Adrenal gland (tissue), 9 donors: ENCODE measurements at regions not wholly inside any gene's neighbourhood (a gene's known extent, or its start where the extent isn't known, plus 50 kb on each side); places are given as distances from the start of the nearest gene placed in this dataset.

Experiments
- DNase-seq, 7 donors: peaks; one replicate each; pipeline ENCODE4 v3.0.0-alpha.2; 2019 to 2020
- H3K27ac ChIP-seq, 5 donors: fragments of 200-600 bp; sonication (generic) in 4 of 5; 1 replicate in 3 of 5; 2 replicates in 2 of 5; pipeline versions ENCODE4 v1.5.1 to v1.8.0; 2016 to 2020; ENCODE audit warnings: mild to moderate bottlenecking in 1 of 5
- H3K27me3 ChIP-seq: fragments of 200-600 bp; 2 replicates; pipeline ENCODE4 v1.8.0; 2021
- H3K36me3 ChIP-seq, 2 donors: fragments of 200-600 bp; replicated peaks in 1 of 2; 1 replicate in 1 of 2; 2 replicates in 1 of 2; pipeline versions ENCODE4 v1.5.1 to v1.8.0; 2018 to 2022
- H3K4me1 ChIP-seq, 2 donors: fragments of 200-600 bp; replicated peaks in 1 of 2; 1 replicate in 1 of 2; 2 replicates in 1 of 2; pipeline versions ENCODE4 v1.5.1 to v1.8.0; 2018 to 2021
- H3K4me3 ChIP-seq, 4 donors: fragments of 200-600 bp; sonication (generic) in 3 of 4; one replicate each; pipeline ENCODE4 v1.5.1; 2016 to 2018
- H3K9me3 ChIP-seq, 3 donors: fragments of 200-600 bp; sonication (generic) in 1 of 3; replicated peaks in 1 of 3; 1 replicate in 2 of 3; 2 replicates in 1 of 3; pipeline versions ENCODE4 v1.5.1 to v1.8.0; 2016 to 2021
- POLR2A ChIP-seq, 2 donors: fragments of 450-650 bp; IDR thresholded peaks; one replicate each; pipeline ENCODE4 v1.6.1; 2017; ENCODE audit warnings: antibody characterized with exemption in 2 of 2, mild to moderate bottlenecking in 2 of 2, moderate library complexity in 1 of 2
- WGBS, 4 donors: extraction: QIAGEN DNeasy Blood & Tissue Kit in 2 of 4; methylation state at CpG; one replicate each; pipeline versions ENCODE4 v1.1.5 to v1.1.7; 2013 to 2017; 5-methylcytosine and 5-hydroxymethylcytosine counted together
- intact Hi-C, 2 donors: fragments of 100-400 bp; cut with DNase I; formaldehyde crosslinking; loops; one replicate each; pipeline versions ENCODE4 v1.14.1 to v1.15.0; 2022 to 2023
- TF ChIP-seq, protein P1 (sequence below), 6 experiments: fragments of 450-650 bp in 4 of 6; fragments of 200-600 bp in 2 of 6; sonication (generic) in 1 of 6; IDR thresholded peaks; 1 replicate in 5 of 6; 2 replicates in 1 of 6; pipeline versions ENCODE4 v1.5.1 to v1.8.0; 2016 to 2021; ENCODE audit warnings: antibody characterized with exemption in 6 of 6, mild to moderate bottlenecking in 2 of 6, moderate library complexity in 1 of 6
- donor health status: healthy with polysubstance abuse.
- donor health status: Bipolar disorder and iron deficiency.
- donor health status: DM: yes; HTN: yes; CAD: no.
- donor health status: DM: no; HTN: no; CAD: no.
- donor health status: DM: no; HTN: no; CAD: no.

GRCh38 chr2:35915261-35915660 lies 440.3 kb upstream of the CRIM1 start:
- no peaks in the 10 kb centered on the region for H3K27me3 ChIP-seq
- intact Hi-C loops = no loop called here
- 59 to 69% (median 63%) methylated on average over 4 of the region's 4 CpGs for WGBS, 4 donors
- H3K27ac ChIP-seq = no peak overlapping the region
- TF ChIP-seq POLR2A (IDR thresholded peaks at IDR 0.05) = no peak
- TF ChIP-seq, protein P1, sequence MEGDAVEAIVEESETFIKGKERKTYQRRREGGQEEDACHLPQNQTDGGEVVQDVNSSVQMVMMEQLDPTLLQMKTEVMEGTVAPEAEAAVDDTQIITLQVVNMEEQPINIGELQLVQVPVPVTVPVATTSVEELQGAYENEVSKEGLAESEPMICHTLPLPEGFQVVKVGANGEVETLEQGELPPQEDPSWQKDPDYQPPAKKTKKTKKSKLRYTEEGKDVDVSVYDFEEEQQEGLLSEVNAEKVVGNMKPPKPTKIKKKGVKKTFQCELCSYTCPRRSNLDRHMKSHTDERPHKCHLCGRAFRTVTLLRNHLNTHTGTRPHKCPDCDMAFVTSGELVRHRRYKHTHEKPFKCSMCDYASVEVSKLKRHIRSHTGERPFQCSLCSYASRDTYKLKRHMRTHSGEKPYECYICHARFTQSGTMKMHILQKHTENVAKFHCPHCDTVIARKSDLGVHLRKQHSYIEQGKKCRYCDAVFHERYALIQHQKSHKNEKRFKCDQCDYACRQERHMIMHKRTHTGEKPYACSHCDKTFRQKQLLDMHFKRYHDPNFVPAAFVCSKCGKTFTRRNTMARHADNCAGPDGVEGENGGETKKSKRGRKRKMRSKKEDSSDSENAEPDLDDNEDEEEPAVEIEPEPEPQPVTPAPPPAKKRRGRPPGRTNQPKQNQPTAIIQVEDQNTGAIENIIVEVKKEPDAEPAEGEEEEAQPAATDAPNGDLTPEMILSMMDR (IDR thresholded peaks at IDR 0.05) = no peak
- no peaks in the 10 kb centered on the region for H3K36me3 ChIP-seq
- no peaks in the 10 kb centered on the region for H3K9me3 ChIP-seq
- H3K4me3 ChIP-seq = no peak overlapping the region
- no peaks in the 10 kb centered on the region for H3K4me1 ChIP-seq
- DNase-seq = no peak

DNA sequence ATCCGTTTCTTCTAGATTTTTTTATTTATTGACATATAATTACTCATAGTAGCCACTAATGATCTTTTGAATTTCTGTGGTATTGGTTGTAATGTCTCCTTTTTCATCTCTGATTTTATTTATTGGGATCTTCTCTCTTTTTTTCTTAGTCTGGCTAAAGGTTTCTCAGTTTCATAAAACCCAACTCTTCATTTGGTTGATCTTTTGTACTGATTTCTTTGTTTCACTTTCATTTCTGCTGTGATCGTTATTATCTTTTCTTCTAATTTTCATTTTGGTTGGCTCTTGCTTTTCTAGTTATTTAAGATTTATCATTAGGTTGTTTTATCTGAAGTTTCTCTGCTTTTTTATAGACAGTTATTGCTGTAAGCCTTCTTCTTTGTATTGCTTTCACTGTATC lies 463.6 kb upstream of the CRIM1 start:
- Histone ChIP-seq H3K36me3 (no peaks in the 10 kb centered on the region), H3K4me3 (no peak overlapping the region), H3K9me3 (no peaks in the 10 kb centered on the region), H3K4me1 (no peaks in the 10 kb centered on the region), H3K27ac (no peak overlapping the region), H3K27me3 (no peaks in the 10 kb centered on the region)
- DNase-seq = no peak
- TF ChIP-seq, protein P1 (IDR thresholded peaks at IDR 0.05) = no peak
- TF ChIP-seq POLR2A (IDR thresholded peaks at IDR 0.05) = no peak
- WGBS, 4 donors = 67 to 79% (median 77%) methylated on average over 2 of the region's 2 CpGs
- intact Hi-C loops = no loop called here

- no peaks in the 10 kb centered on the region for H3K4me1 ChIP-seq
- H3K4me3 ChIP-seq = no peak overlapping the region
- H3K27me3 ChIP-seq = no peaks in the 10 kb centered on the region
- no peaks in the 10 kb centered on the region for H3K9me3 ChIP-seq
- no peak for DNase-seq
- TF ChIP-seq POLR2A (IDR thresholded peaks at IDR 0.05) = no peak
- TF ChIP-seq, protein P1 (IDR thresholded peaks at IDR 0.05) = no peak
- intact Hi-C loops = no loop called here
- H3K27ac ChIP-seq = no peak overlapping the region
- no peaks in the 10 kb centered on the region for H3K36me3 ChIP-seq
Observed at GRCh38 chr2:35891528-35891927, 464.1 kb upstream of the CRIM1 start.

GRCh38 chr2:35887146-35887545 lies 468.4 kb upstream of the CRIM1 start:
- no peaks in the 10 kb centered on the region for H3K36me3 ChIP-seq
- no peak for DNase-seq
- H3K4me1 ChIP-seq = no peaks in the 10 kb centered on the region
- intact Hi-C loops = no loop called here
- H3K27me3 ChIP-seq = no peaks in the 10 kb centered on the region
- H3K4me3 ChIP-seq = no peak overlapping the region
- WGBS, 4 donors = 79 to 85% (median 85%) methylated on average over 7 of the region's 7 CpGs
- TF ChIP-seq, protein P1 (IDR thresholded peaks at IDR 0.05) = no peak
- TF ChIP-seq POLR2A (IDR thresholded peaks at IDR 0.05) = no peak
- no peaks in the 10 kb centered on the region for H3K9me3 ChIP-seq
- no peak overlapping the region for H3K27ac ChIP-seq
